GM06990 (cell line): ENCODE measurements at regions not wholly inside any gene's neighbourhood (a gene's known extent, or its start where the extent isn't known, plus 50 kb on each side); places are given as distances from the start of the nearest gene placed in this dataset.

ENCODE experiments used
- DNase-seq: peaks from one replicate; pipeline ENCODE4 v3.0.0-alpha.2; 2011; ENCODE audit not compliant: insufficient read length; ENCODE audit errors: extremely low read depth
- H3K27me3 ChIP-seq: replicated peaks from 2 replicates; pipeline ENCODE4 v1.6.0; 2011; ENCODE audit warnings: low read length; ENCODE audit not compliant: control insufficient read depth, insufficient read depth
- H3K36me3 ChIP-seq: 2 replicates; pipeline ENCODE4 v1.5.1; 2011; ENCODE audit warnings: low read length; ENCODE audit not compliant: control insufficient read depth, insufficient read depth
- H3K4me3 ChIP-seq: replicated peaks from 2 replicates; pipeline ENCODE4 v1.5.1; 2011; ENCODE audit warnings: low read depth, mild to moderate bottlenecking, control low read depth, low read length
- TF ChIP-seq, protein P1 (sequence below): IDR thresholded peaks from 2 replicates; pipeline ENCODE4 v1.5.1; 2011; ENCODE audit warnings: low read length, control low read depth, mild to moderate bottlenecking, inconsistent platforms; ENCODE audit not compliant: insufficient read depth, poor library complexity, severe bottlenecking

DNA sequence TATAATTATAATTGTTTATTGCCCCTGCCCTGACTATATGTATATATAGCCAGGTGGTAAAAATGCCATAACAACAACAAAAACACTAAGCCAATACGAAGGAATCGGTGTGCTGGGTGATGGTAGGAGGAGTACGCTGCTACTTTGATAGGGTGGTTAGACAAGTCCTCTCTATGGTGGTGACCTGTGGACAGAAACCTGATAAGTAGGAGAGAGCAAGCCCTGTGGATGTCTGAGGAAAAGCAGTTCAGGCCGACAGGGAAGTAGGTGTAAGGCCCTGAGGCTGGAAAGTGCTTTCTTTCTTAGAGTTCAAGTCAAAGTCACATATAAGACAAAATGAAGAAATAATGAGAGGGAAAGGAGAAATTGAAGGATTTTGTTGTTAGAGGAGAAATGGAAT, 823.8 kb upstream of the CELF2 start:
- TF ChIP-seq, protein P1, sequence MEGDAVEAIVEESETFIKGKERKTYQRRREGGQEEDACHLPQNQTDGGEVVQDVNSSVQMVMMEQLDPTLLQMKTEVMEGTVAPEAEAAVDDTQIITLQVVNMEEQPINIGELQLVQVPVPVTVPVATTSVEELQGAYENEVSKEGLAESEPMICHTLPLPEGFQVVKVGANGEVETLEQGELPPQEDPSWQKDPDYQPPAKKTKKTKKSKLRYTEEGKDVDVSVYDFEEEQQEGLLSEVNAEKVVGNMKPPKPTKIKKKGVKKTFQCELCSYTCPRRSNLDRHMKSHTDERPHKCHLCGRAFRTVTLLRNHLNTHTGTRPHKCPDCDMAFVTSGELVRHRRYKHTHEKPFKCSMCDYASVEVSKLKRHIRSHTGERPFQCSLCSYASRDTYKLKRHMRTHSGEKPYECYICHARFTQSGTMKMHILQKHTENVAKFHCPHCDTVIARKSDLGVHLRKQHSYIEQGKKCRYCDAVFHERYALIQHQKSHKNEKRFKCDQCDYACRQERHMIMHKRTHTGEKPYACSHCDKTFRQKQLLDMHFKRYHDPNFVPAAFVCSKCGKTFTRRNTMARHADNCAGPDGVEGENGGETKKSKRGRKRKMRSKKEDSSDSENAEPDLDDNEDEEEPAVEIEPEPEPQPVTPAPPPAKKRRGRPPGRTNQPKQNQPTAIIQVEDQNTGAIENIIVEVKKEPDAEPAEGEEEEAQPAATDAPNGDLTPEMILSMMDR: no peak
- no peaks in the 10 kb centered on the region for H3K36me3 ChIP-seq
- no peaks in the 10 kb centered on the region for H3K27me3 ChIP-seq
- DNase-seq: no peak
- H3K4me3 ChIP-seq: no peak overlapping the region

DNA sequence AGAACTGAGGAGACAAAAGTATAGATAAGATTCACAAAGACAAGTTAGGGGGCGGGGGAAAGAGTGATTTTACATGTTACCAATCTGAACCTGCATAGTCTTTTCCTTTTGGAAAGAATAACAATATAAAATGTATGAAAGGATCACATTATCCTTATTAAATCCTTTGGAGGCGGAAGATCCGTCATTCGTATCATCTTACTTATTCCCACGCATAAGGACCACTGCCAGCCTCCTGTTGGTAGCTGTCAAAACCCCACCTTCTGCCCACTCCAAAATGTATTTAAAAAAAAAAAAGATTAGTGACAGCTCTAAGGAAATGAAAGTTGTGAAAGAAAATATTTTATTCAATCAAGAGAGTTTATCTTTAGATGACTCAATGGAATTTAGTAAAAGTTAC, 821.0 kb upstream of the CELF2 start:
- Histone ChIP-seq H3K27me3 (no peaks in the 10 kb centered on the region), H3K36me3 (no peaks in the 10 kb centered on the region), H3K4me3 (no peak overlapping the region)
- TF ChIP-seq, protein P1: no peak
- no peak for DNase-seq

DNA sequence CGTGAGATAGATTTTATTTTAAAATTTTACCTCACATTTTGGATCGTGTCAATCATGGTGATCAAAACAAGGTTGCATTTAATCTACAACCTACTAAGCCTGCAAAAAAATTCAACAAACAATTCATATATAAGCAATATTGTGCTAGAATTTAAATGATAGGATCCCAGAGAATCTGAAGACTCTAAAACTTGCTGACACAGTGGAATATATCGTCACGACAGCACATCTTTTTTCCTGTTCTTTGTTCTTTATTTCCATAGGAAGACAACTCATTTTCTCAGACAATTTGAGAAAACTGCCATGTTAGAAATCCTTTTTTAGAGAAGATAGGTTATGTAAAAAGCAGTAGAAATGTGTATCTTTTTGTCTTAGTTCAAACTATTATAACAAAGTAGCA, 820.2 kb upstream of the CELF2 start:
- no peak overlapping the region for H3K4me3 ChIP-seq
- H3K36me3 ChIP-seq: no peaks in the 10 kb centered on the region
- no peak for DNase-seq
- no peaks in the 10 kb centered on the region for H3K27me3 ChIP-seq
- TF ChIP-seq, protein P1: no peak

DNA sequence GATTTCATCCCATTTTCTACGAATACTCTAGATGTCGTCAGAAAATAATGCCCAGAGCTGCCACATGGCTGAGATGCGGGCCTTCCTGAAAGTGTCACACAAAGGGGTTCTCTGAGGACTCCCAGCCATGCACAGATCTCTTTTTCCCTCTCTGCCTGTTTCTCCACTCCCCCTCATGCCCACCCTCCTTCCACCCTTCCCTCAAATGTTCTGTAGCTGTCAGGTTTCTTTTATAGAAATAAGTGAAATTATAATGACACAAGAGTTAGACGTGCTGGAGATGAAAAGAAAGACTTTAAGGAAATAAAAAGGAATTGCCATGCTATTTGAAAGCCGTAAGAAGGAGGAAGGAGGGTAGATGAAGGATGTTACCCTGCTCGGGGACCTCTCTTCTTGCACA, 819.3 kb upstream of the CELF2 start:
- no peaks in the 10 kb centered on the region for H3K27me3 ChIP-seq
- H3K4me3 ChIP-seq: no peak overlapping the region
- H3K36me3 ChIP-seq: no peaks in the 10 kb centered on the region
- TF ChIP-seq, protein P1: no peak
- DNase-seq: no peak

DNA sequence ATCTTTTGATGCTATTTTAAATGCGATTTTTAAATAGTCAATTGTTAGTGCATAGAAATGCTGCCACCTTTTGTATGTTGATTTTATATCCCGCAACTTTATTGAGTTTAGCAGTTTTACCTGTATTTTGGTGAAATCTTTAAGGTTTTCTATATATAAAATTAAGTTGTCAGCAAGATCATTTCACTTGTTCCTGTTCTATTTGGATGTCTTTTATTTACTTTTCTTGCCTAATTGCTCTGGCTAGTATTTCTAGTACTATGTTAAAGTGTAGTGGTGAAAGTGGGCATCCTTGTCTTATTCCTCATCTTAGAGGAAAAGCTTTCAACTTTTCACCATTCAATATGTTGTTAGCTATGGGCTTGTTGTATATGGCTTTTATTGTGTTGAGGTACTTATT, 813.3 kb upstream of the CELF2 start:
- TF ChIP-seq, protein P1: no peak
- no peaks in the 10 kb centered on the region for H3K36me3 ChIP-seq
- no peak for DNase-seq
- no peak overlapping the region for H3K4me3 ChIP-seq
- no peaks in the 10 kb centered on the region for H3K27me3 ChIP-seq

DNA sequence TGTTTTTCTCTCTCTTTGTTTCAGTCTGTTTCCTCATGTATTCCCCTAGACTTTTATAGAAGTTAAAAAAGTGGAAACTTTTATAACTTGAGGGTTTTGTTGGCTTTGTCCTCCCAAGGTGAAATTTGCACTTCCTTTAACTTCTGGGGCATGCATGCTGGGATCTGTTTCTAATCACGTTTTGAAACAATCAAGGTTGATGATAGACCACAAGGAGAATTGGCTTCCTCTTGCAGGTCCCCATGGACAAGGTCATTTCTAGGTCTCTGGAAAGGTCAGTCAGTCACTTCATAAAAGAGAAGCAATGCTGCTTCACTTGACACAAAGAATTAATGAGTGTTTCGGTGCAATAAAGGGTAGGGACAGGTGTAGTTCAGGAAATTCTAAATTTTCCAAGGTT, 811.8 kb upstream of the CELF2 start:
- DNase-seq: no peak
- TF ChIP-seq, protein P1: no peak
- H3K36me3 ChIP-seq: no peaks in the 10 kb centered on the region
- no peak overlapping the region for H3K4me3 ChIP-seq
- H3K27me3 ChIP-seq: no peaks in the 10 kb centered on the region
